RWPE2 (cell line): ENCODE measurements at regions not wholly inside any gene's neighbourhood (a gene's known extent, or its start where the extent isn't known, plus 50 kb on each side); places are given as distances from the start of the nearest gene placed in this dataset.

Source experiments
- ATAC-seq: fragments of 200-7000 bp; cut with Tn5 transposase; 3 replicates; pipeline ENCODE4 v1.9.1; 2021; ENCODE audit warnings: low read depth
- DNase-seq: peaks from one replicate; pipeline ENCODE4 v3.0.0-alpha.2; 2020; ENCODE audit warnings: low spot score
- H3K27ac ChIP-seq: fragments of 450-650 bp; 2 replicates; pipeline ENCODE4 v1.5.1; 2017; ENCODE audit warnings: mild to moderate bottlenecking; ENCODE audit not compliant: poor library complexity, severe bottlenecking
- H3K27me3 ChIP-seq: fragments of 250-450 bp; sonication (Bioruptor Pico); 2 replicates; pipeline ENCODE4 v1.5.1; 2021; ENCODE audit warnings: mild to moderate bottlenecking, moderate library complexity; ENCODE audit not compliant: insufficient read depth, poor library complexity, severe bottlenecking
- H3K36me3 ChIP-seq: fragments of 250-450 bp; sonication (Bioruptor Pico); 2 replicates; pipeline ENCODE4 v1.5.1; 2020; ENCODE audit warnings: low read depth, mild to moderate bottlenecking, moderate library complexity
- H3K4me1 ChIP-seq: fragments of 250-450 bp; sonication (Bioruptor Pico); 2 replicates; pipeline ENCODE4 v1.5.1; 2021; ENCODE audit warnings: mild to moderate bottlenecking, moderate library complexity; ENCODE audit not compliant: insufficient read depth, poor library complexity, severe bottlenecking
- H3K4me3 ChIP-seq: fragments of 250-450 bp; sonication (Bioruptor Pico); 2 replicates; pipeline ENCODE4 v1.5.1; 2021; ENCODE audit warnings: mild to moderate bottlenecking, moderate library complexity; ENCODE audit not compliant: severe bottlenecking
- H3K9me3 ChIP-seq: fragments of 250-450 bp; sonication (Bioruptor Pico); 2 replicates; pipeline ENCODE4 v1.5.1; 2021; ENCODE audit warnings: mild to moderate bottlenecking, moderate library complexity; ENCODE audit not compliant: severe bottlenecking
- TF ChIP-seq, protein P1 (sequence below): fragments of 450-650 bp; IDR thresholded peaks from one replicate; pipeline ENCODE4 v1.5.1; 2017; ENCODE audit warnings: mild to moderate bottlenecking, moderate library complexity; ENCODE audit not compliant: poor library complexity, severe bottlenecking

DNA sequence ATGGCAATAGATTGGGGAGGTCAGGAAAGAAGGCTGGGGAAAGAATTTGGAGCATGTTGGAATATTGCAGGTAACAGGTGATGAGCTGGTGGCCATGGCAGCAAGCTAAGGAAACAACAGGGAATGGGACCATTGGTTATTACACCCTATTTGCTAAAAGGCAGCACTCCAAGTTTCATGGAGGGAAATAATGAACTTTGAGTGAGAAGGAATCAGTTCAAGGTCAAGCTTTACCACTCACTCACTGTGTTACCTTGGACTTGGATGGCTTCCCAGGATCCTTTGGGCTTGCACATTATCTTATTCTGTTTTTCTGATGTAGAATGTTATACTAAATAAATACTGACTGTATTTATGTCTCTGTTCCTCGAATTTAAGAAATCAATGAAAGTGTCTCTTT, 792.8 kb upstream of the CDH8 start:
- no peak for ATAC-seq
- no peak for DNase-seq
- Histone ChIP-seq H3K36me3 (no peaks in the 10 kb centered on the region), H3K4me1 (no peaks in the 10 kb centered on the region), H3K9me3 (no peaks in the 10 kb centered on the region), H3K27me3 (peaks cover 5% of the 10 kb centered on the region), H3K4me3 (no peak overlapping the region), H3K27ac (no peak overlapping the region)
- TF ChIP-seq, protein P1, sequence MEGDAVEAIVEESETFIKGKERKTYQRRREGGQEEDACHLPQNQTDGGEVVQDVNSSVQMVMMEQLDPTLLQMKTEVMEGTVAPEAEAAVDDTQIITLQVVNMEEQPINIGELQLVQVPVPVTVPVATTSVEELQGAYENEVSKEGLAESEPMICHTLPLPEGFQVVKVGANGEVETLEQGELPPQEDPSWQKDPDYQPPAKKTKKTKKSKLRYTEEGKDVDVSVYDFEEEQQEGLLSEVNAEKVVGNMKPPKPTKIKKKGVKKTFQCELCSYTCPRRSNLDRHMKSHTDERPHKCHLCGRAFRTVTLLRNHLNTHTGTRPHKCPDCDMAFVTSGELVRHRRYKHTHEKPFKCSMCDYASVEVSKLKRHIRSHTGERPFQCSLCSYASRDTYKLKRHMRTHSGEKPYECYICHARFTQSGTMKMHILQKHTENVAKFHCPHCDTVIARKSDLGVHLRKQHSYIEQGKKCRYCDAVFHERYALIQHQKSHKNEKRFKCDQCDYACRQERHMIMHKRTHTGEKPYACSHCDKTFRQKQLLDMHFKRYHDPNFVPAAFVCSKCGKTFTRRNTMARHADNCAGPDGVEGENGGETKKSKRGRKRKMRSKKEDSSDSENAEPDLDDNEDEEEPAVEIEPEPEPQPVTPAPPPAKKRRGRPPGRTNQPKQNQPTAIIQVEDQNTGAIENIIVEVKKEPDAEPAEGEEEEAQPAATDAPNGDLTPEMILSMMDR = no peak

DNA sequence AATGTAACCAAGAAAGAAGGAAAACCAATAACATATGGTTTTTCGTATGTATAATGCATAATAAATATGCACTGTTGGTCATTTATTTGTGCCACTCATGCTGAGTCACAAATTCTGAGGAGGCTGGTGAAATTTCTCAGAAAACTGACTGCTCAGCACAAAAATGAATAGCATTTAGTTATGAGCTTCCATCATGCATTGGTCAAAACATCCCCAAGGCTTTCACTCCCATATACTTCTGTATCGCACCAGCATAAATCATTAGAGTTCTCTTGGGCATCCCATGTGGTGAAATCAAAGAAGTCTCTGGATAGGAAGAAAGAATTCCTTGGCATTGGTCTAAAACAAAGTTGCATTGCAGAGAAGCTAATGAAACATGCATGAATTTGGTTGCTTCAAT, 785.6 kb upstream of the CDH8 start:
- Histone ChIP-seq H3K36me3 (no peaks in the 10 kb centered on the region), H3K4me3 (no peak overlapping the region), H3K9me3 (no peaks in the 10 kb centered on the region), H3K4me1 (no peaks in the 10 kb centered on the region), H3K27ac (no peak overlapping the region), H3K27me3 (no peaks in the 10 kb centered on the region)
- no peak for ATAC-seq
- TF ChIP-seq, protein P1 = no peak
- no peak for DNase-seq

DNA sequence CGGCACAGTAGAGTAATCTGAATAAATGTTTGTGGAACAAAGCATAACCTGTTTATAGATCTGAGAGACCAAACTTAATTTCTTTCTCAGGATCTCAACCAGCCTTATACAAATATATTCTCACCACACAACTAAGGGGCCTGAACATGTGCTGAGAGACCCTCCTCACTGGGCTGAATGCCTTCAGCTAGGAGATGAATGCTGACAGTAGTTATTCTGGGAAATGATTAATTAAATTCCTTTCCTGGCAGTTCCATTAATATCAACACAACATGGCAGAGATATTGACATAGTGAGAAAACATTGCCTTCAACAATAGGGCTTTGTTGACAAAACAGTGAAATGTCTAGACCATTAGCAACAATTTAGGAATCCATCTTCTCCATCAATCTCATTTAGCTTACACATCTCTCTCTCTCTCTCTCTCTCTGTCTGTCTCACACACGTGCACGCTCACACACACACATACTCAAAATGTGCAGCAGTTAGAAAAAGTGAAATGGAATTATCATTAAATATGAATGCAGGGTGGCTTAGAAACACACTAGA, 780.8 kb upstream of the CDH8 start:
- no peaks in the 10 kb centered on the region for H3K9me3 ChIP-seq
- TF ChIP-seq, protein P1 = no peak
- no peaks in the 10 kb centered on the region for H3K4me1 ChIP-seq
- DNase-seq (no peak), ATAC-seq (no peak)
- H3K27me3 ChIP-seq = peaks cover 4% of the 10 kb centered on the region
- H3K27ac ChIP-seq = no peak overlapping the region
- H3K4me3 ChIP-seq = no peak overlapping the region
- H3K36me3 ChIP-seq = no peaks in the 10 kb centered on the region

DNA sequence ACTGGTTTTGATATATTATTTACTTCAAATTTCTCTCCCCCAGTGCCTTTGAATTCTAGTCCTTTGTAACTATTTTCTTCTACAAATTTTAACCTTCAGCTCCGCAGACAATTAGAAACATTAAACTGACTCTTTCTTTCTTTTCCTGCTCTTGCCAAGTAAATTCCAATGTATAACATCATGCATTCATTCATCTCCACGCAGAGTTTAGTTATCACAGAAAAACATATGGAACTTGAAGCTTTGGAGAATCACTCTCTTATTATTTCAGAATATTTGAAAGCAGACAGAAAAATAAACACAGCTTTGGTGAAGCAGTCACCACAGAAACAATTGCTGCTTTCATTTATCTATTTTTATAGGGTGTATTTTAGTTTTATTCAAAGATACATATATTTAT, 778.7 kb upstream of the CDH8 start:
- Histone ChIP-seq H3K4me1 (no peaks in the 10 kb centered on the region), H3K27ac (no peak overlapping the region), H3K27me3 (peaks cover 6% of the 10 kb centered on the region), H3K4me3 (no peak overlapping the region), H3K9me3 (no peaks in the 10 kb centered on the region), H3K36me3 (no peaks in the 10 kb centered on the region)
- ATAC-seq (no peak), DNase-seq (no peak)
- TF ChIP-seq, protein P1 = no peak

DNA sequence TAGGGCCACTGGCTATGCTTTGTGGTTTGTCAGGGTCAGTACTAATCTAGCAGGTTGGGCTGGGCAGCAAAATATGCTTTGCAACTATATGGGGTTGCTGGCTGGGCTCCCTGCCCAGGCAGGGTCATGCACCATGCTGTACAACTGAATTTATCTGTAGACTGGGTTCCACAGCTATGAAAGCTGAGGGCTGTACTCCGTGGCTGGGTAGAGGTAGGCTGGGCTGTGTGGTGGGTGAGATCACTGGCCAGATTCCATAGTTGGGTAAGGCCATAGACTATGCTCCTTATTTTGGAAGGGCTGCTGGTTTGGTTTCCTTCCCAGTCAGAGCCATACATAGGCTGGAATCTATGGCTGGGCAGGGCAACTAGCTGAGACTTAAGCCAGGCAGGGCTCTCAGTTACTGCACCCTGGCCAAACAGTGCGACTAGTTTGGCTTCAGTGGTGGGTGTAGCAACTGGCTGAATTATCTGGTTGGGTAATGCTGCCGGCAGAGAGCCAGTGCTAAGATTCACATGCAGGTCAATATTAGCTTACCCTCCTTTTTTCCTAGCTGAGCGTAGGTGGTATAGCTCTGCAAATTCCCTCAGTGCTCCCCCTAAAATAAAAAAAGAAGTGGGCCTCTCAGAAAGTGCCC, 769.1 kb upstream of the CDH8 start:
- DNase-seq (no peak), ATAC-seq (0 out of 3 replicates have a peak, but pooled peaks have one; percentile 23)
- H3K36me3 ChIP-seq = no peaks in the 10 kb centered on the region
- H3K9me3 ChIP-seq = no peaks in the 10 kb centered on the region
- H3K27me3 ChIP-seq = peaks cover 5% of the 10 kb centered on the region
- H3K4me3 ChIP-seq = no peak overlapping the region
- TF ChIP-seq, protein P1 = no peak
- H3K4me1 ChIP-seq = no peaks in the 10 kb centered on the region
- no peak overlapping the region for H3K27ac ChIP-seq
